ENCODE measurements at regions not wholly inside any gene's neighbourhood (a gene's known extent, or its start where the extent isn't known, plus 50 kb on each side); places are given as distances from the start of the nearest gene placed in this dataset.

DNA sequence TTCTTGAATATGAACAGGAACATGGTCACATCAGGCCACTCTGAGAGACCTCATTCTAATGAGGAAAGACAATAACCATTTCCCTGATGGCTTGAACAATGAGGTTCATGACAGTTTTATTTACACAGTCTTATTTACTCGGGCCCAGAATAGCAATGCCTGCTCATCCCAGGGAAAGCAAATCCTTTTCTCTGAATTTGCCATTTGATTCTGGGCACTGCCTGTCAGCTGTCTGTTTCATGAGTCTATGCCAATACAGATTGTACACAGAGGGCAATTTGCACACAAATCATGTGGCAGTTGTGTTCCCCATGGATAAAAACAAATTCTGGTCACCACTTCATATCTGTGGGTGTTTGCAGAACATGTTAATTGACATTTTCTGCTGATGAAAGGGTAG, 492.5 kb downstream of the ACTL7B start:
- no peak for TF ChIP-seq EP300 (IDR thresholded peaks at IDR 0.05; ENCODE audit: low read depth)
- TF ChIP-seq POLR2A (IDR thresholded peaks at IDR 0.05): no peak
- TF ChIP-seq POLR2AphosphoS5 (IDR thresholded peaks at IDR 0.05): no peak
- TF ChIP-seq, protein P1, sequence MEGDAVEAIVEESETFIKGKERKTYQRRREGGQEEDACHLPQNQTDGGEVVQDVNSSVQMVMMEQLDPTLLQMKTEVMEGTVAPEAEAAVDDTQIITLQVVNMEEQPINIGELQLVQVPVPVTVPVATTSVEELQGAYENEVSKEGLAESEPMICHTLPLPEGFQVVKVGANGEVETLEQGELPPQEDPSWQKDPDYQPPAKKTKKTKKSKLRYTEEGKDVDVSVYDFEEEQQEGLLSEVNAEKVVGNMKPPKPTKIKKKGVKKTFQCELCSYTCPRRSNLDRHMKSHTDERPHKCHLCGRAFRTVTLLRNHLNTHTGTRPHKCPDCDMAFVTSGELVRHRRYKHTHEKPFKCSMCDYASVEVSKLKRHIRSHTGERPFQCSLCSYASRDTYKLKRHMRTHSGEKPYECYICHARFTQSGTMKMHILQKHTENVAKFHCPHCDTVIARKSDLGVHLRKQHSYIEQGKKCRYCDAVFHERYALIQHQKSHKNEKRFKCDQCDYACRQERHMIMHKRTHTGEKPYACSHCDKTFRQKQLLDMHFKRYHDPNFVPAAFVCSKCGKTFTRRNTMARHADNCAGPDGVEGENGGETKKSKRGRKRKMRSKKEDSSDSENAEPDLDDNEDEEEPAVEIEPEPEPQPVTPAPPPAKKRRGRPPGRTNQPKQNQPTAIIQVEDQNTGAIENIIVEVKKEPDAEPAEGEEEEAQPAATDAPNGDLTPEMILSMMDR (IDR thresholded peaks at IDR 0.05): no peak
- in situ Hi-C loops (cut with MboI; ENCODE audit: low pct_ligation_motif_present in 1 of 4, low pct_unique_long_range_greater_than_20kb in 1 of 4, low sequenced_read_pairs in 3 of 4): no loop called here
- Histone ChIP-seq H3K4me1 (no peaks in the 10 kb centered on the region), H3K36me3 (no peaks in the 10 kb centered on the region), H3K27ac (no peak overlapping the region), H3K9me3 (no peaks in the 10 kb centered on the region), H3K27me3 (no peaks in the 10 kb centered on the region), H3K4me3 (no peak overlapping the region)
- intact Hi-C loops (cut with DNase I; ENCODE audit: low total_unique reads): no loop called here
- DNase-seq: no peak
- 46 to 50% methylated on average over 1 of the region's 1 CpG for WGBS, 2 donors (ENCODE audit: low coverage in 1 of 2)

DNA sequence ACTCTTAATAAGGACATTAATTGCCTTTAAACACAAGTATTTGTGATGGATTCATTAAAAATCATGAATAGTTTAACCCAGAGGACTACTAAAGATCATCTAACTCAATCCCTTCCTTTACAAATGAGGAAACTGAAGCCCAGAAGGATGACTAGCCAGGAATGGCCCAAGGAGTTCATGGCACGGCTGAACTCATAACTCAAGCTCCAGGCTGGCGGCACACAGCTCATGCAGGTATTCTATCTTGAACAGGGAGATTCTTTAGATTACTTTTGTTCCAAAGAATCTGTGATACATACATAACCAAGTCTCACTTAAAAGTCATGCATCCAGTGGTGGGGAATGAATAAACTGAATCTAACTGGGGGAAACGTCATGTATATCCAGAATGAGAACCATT, 495.5 kb downstream of the ACTL7B start:
- no peak overlapping the region for H3K4me3 ChIP-seq
- H3K36me3 ChIP-seq: no peaks in the 10 kb centered on the region
- intact Hi-C loops (cut with DNase I; ENCODE audit: low total_unique reads): no loop called here
- no peak overlapping the region for H3K27ac ChIP-seq
- TF ChIP-seq EP300 (IDR thresholded peaks at IDR 0.05; ENCODE audit: low read depth) (no peak), POLR2A (IDR thresholded peaks at IDR 0.05) (no peak), POLR2AphosphoS5 (IDR thresholded peaks at IDR 0.05) (no peak)
- TF ChIP-seq, protein P1 (IDR thresholded peaks at IDR 0.05): no peak
- DNase-seq: no peak
- no peaks in the 10 kb centered on the region for H3K27me3 ChIP-seq
- in situ Hi-C loops (cut with MboI; ENCODE audit: low pct_ligation_motif_present in 1 of 4, low pct_unique_long_range_greater_than_20kb in 1 of 4, low sequenced_read_pairs in 3 of 4): no loop called here
- no peaks in the 10 kb centered on the region for H3K9me3 ChIP-seq
- no peaks in the 10 kb centered on the region for H3K4me1 ChIP-seq
- WGBS, 2 donors (ENCODE audit: low coverage in 1 of 2): 63 to 90% methylated on average over 2 to 3 of the region's 3 CpGs

DNA sequence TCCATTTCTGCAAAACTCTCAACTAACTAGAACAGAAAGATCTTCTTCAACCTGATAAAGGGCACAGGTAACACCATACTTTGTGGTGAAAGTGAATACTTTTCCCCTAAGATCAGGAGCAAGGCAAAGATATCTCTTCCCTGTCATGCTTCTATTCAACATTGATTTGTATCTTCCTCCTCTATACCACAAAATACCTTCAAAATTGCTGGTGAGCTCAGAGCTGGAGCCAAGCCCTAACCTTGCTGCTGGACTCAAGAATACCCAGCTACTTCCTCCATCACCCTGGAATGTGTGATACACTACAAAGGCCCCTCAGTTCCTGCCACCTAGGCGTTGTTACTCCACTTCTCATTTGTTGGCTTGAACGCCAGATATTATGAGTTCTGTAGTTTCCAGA, 499.0 kb downstream of the ACTL7B start:
- Histone ChIP-seq H3K27me3 (no peaks in the 10 kb centered on the region), H3K36me3 (no peaks in the 10 kb centered on the region), H3K4me1 (no peaks in the 10 kb centered on the region), H3K4me3 (no peak overlapping the region), H3K27ac (no peak overlapping the region), H3K9me3 (no peaks in the 10 kb centered on the region)
- in situ Hi-C loops (cut with MboI; ENCODE audit: low pct_ligation_motif_present in 1 of 4, low pct_unique_long_range_greater_than_20kb in 1 of 4, low sequenced_read_pairs in 3 of 4) (no loop called here), intact Hi-C loops (cut with DNase I; ENCODE audit: low total_unique reads) (no loop called here)
- no peak for TF ChIP-seq EP300 (IDR thresholded peaks at IDR 0.05; ENCODE audit: low read depth)
- no peak for TF ChIP-seq POLR2AphosphoS5 (IDR thresholded peaks at IDR 0.05)
- no peak for TF ChIP-seq POLR2A (IDR thresholded peaks at IDR 0.05)
- TF ChIP-seq, protein P1 (IDR thresholded peaks at IDR 0.05): no peak
- 61% methylated on average over 2 of the region's 2 CpGs; no CpG with 5 or more reads in 1 of the 2 donors for WGBS, 2 donors (ENCODE audit: low coverage in 1 of 2)
- DNase-seq: no peak

DNA sequence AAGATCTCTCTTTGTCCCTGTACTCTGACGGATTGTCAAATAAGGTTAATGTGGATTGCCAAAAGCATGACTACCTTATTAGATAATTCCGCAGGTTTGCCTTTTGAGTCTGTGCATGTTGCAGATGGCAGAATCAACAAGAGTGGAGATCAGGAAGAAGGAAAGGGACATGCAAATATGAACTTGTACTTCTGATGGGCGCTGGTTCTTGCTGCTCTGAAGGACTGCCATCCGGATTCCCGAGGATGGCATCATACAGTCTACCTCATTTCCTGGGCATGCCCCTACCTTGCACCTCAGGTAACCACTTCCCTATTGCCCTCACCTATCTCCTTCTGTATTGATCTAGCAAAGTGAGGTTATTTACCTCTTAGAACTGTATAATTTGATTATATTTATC, 504.2 kb downstream of the ACTL7B start:
- Histone ChIP-seq H3K9me3 (no peaks in the 10 kb centered on the region), H3K27me3 (no peaks in the 10 kb centered on the region), H3K27ac (no peak overlapping the region), H3K4me1 (no peaks in the 10 kb centered on the region), H3K4me3 (no peak overlapping the region), H3K36me3 (no peaks in the 10 kb centered on the region)
- no peak for TF ChIP-seq EP300 (IDR thresholded peaks at IDR 0.05; ENCODE audit: low read depth)
- TF ChIP-seq, protein P1 (IDR thresholded peaks at IDR 0.05): no peak
- TF ChIP-seq POLR2AphosphoS5 (IDR thresholded peaks at IDR 0.05): no peak
- TF ChIP-seq POLR2A (IDR thresholded peaks at IDR 0.05): no peak
- no peak for DNase-seq
- WGBS, 2 donors (ENCODE audit: low coverage in 1 of 2): 82 to 100% methylated on average over 2 to 5 of the region's 5 CpGs
- in situ Hi-C loops (cut with MboI; ENCODE audit: low pct_ligation_motif_present in 1 of 4, low pct_unique_long_range_greater_than_20kb in 1 of 4, low sequenced_read_pairs in 3 of 4): no loop called here
- intact Hi-C loops (cut with DNase I; ENCODE audit: low total_unique reads): no loop called here

All from transverse colon (tissue), 4 donors.